Caco-2 (cell line): ENCODE measurements at regions not wholly inside any gene's neighbourhood (a gene's known extent, or its start where the extent isn't known, plus 50 kb on each side); places are given as distances from the start of the nearest gene placed in this dataset.

ENCODE experiments used
- BruUV-seq: library from RNA; stranded (reverse); fragments of 400-500 nt; replicated peaks from 2 replicates; lab custom pipeline; 2021; lab: Mats Ljungman, UMichigan
- CTCF ChIA-PET: fragments of 300-600 bp; sonication (Branson Sonifier 250); formaldehyde crosslinking; loops from one replicate; lab custom pipeline; 2022; ENCODE audit warnings: antibody characterized with exemption; lab: Charles Lee
- POLR2A ChIA-PET: fragments of 300-600 bp; sonication (Branson Sonifier 250); formaldehyde crosslinking; loops from one replicate; lab custom pipeline; 2022; ENCODE audit warnings: antibody characterized with exemption; lab: Charles Lee
- DNase-seq, 2 experiments: peaks; one replicate each; pipeline versions ENCODE4 v3.0.0 to v3.0.0-alpha.2; 2020 to 2022
- H3K27me3 ChIP-seq: replicated peaks from 2 replicates; pipeline ENCODE4 v1.6.0; 2011; ENCODE audit warnings: low read length; ENCODE audit not compliant: control insufficient read depth, insufficient read depth
- H3K36me3 ChIP-seq: 2 replicates; pipeline ENCODE4 v1.5.1; 2011; ENCODE audit warnings: low read length; ENCODE audit not compliant: control insufficient read depth, insufficient read depth
- H3K4me1 ChIP-seq: fragments of 250-450 bp; sonication (Bioruptor Pico); 2 replicates; pipeline ENCODE4 v1.5.1; 2020; ENCODE audit warnings: mild to moderate bottlenecking
- H3K4me3 ChIP-seq: 2 replicates; pipeline ENCODE4 v1.5.1; 2011; ENCODE audit warnings: low read depth, mild to moderate bottlenecking, control low read depth, low read length
- H3K9me3 ChIP-seq: fragments of 250-450 bp; sonication (Bioruptor Pico); 2 replicates; pipeline ENCODE4 v1.5.1; 2020; ENCODE audit warnings: mild to moderate bottlenecking, moderate library complexity
- H3K27ac Mint-ChIP-seq: one replicate; pipeline ENCODE4 v1.8.0; 2022; ENCODE audit warnings: mixed read lengths; ENCODE audit not compliant: unreplicated experiment
- H3K27me3 Mint-ChIP-seq: one replicate; pipeline ENCODE4 v1.8.0; 2022; ENCODE audit warnings: mixed read lengths; ENCODE audit not compliant: insufficient read depth, unreplicated experiment
- H3K36me3 Mint-ChIP-seq: one replicate; pipeline ENCODE4 v1.8.0; 2022; ENCODE audit warnings: mild to moderate bottlenecking, mixed read lengths; ENCODE audit not compliant: insufficient read depth, unreplicated experiment
- H3K4me1 Mint-ChIP-seq: one replicate; pipeline ENCODE4 v1.8.0; 2022; ENCODE audit warnings: low read depth, mixed read lengths; ENCODE audit not compliant: unreplicated experiment
- H3K4me3 Mint-ChIP-seq: one replicate; pipeline ENCODE4 v1.8.0; 2022; ENCODE audit warnings: mild to moderate bottlenecking, moderate library complexity, mixed read lengths; ENCODE audit not compliant: unreplicated experiment
- H3K9me3 Mint-ChIP-seq: one replicate; pipeline ENCODE4 v1.8.0; 2022; ENCODE audit warnings: mixed read lengths; ENCODE audit not compliant: unreplicated experiment
- CTCF ChIP-seq, 2 experiments: fragments of 200-600 bp in 1 of 2; IDR thresholded peaks; 1 replicate in 1 of 2; 2 replicates in 1 of 2; pipeline versions ENCODE4 v1.5.1 to v1.8.0; 2011 to 2022; ENCODE audit warnings: antibody characterized with exemption in 1 of 2, control low read depth in 1 of 2, inconsistent platforms in 1 of 2, low read depth in 1 of 2, low read length in 1 of 2, mild to moderate bottlenecking in 1 of 2, moderate library complexity in 1 of 2; ENCODE audit not compliant: insufficient read depth in 1 of 2, severe bottlenecking in 1 of 2, unreplicated experiment in 1 of 2
- intact Hi-C: fragments of 100-400 bp; cut with micrococcal nuclease; formaldehyde crosslinking; loops from one replicate; pipeline ENCODE4 v1.10.0; 2022; ENCODE audit not compliant: unreplicated experiment

GRCh38 chr6:95687839-95688238 is 110.5 kb downstream of the MANEA start:
- BruUV-seq: no TSS peak
- H3K9me3 ChIP-seq: no peaks in the 10 kb centered on the region
- H3K9me3 Mint-ChIP-seq: no peaks in the 10 kb centered on the region
- H3K27me3 Mint-ChIP-seq: no peaks in the 10 kb centered on the region
- intact Hi-C loops: no loop called here
- H3K4me1 ChIP-seq: no peaks in the 10 kb centered on the region; the same call in 1 of the 2 replicates
- ChIA-PET POLR2A (no interaction called here), CTCF (no interaction called here)
- H3K36me3 ChIP-seq: no peaks in the 10 kb centered on the region
- peak overlapping the region; percentile 4 for H3K27ac Mint-ChIP-seq
- no peak for TF ChIP-seq CTCF (IDR thresholded peaks at IDR 0.05; ENCODE audit: insufficient read depth in 1 of 2, low read depth in 1 of 2, low read length in 1 of 2, severe bottlenecking in 1 of 2, unreplicated experiment in 1 of 2)
- H3K27me3 ChIP-seq: no peaks in the 10 kb centered on the region
- no peak overlapping the region for H3K4me3 Mint-ChIP-seq
- DNase-seq: no peak
- H3K4me1 Mint-ChIP-seq: peaks cover 22% of the 10 kb centered on the region
- no peak overlapping the region for H3K4me3 ChIP-seq
- no peaks in the 10 kb centered on the region for H3K36me3 Mint-ChIP-seq

GRCh38 chr6:95690328-95690727 is 113.0 kb downstream of the MANEA start:
- intact Hi-C loops: no loop called here
- Mint-ChIP-seq H3K9me3 (no peaks in the 10 kb centered on the region), H3K36me3 (no peaks in the 10 kb centered on the region), H3K27me3 (no peaks in the 10 kb centered on the region), H3K27ac (no peak overlapping the region), H3K4me3 (no peak overlapping the region), H3K4me1 (peaks cover 17% of the 10 kb centered on the region)
- no TSS peak for BruUV-seq
- CTCF ChIA-PET: no interaction called here
- Histone ChIP-seq H3K4me1 (no peaks in the 10 kb centered on the region; the same call in 1 of the 2 replicates), H3K36me3 (no peaks in the 10 kb centered on the region), H3K27me3 (no peaks in the 10 kb centered on the region), H3K9me3 (no peaks in the 10 kb centered on the region), H3K4me3 (no peak overlapping the region)
- POLR2A ChIA-PET: no interaction called here
- no peak for TF ChIP-seq CTCF (IDR thresholded peaks at IDR 0.05; ENCODE audit: insufficient read depth in 1 of 2, low read depth in 1 of 2, low read length in 1 of 2, severe bottlenecking in 1 of 2, unreplicated experiment in 1 of 2)
- no peak for DNase-seq

GRCh38 chr6:95693108-95693507 is 115.8 kb downstream of the MANEA start:
- no peaks in the 10 kb centered on the region for H3K27me3 ChIP-seq
- TF ChIP-seq CTCF (IDR thresholded peaks at IDR 0.05; ENCODE audit: insufficient read depth in 1 of 2, low read depth in 1 of 2, low read length in 1 of 2, severe bottlenecking in 1 of 2, unreplicated experiment in 1 of 2): no peak
- no peaks in the 10 kb centered on the region for H3K36me3 ChIP-seq
- intact Hi-C loops: no loop called here
- BruUV-seq: no TSS peak
- no peak overlapping the region for H3K4me3 Mint-ChIP-seq
- H3K27ac Mint-ChIP-seq: no peak overlapping the region
- no peak overlapping the region for H3K4me3 ChIP-seq
- ChIA-PET CTCF (no interaction called here), POLR2A (no interaction called here)
- H3K27me3 Mint-ChIP-seq: no peaks in the 10 kb centered on the region
- no peaks in the 10 kb centered on the region; the same call in 1 of the 2 replicates for H3K4me1 ChIP-seq
- H3K9me3 ChIP-seq: no peaks in the 10 kb centered on the region
- H3K36me3 Mint-ChIP-seq: no peaks in the 10 kb centered on the region
- H3K9me3 Mint-ChIP-seq: no peaks in the 10 kb centered on the region
- peaks cover 4% of the 10 kb centered on the region for H3K4me1 Mint-ChIP-seq
- DNase-seq: peak in 1 of 2 experiments; percentile 23
